GM10266 (cell line): ENCODE measurements at regions not wholly inside any gene's neighbourhood (a gene's known extent, or its start where the extent isn't known, plus 50 kb on each side); places are given as distances from the start of the nearest gene placed in this dataset.

Experiments
- DNase-seq: peaks from one replicate; pipeline ENCODE4 v3.0.0; 2012; ENCODE audit errors: extremely low spot score
- TF ChIP-seq, protein P1 (sequence below): IDR thresholded peaks from 2 replicates; pipeline ENCODE4 v1.5.1; 2012; ENCODE audit warnings: mild to moderate bottlenecking, low read depth; ENCODE audit not compliant: control insufficient read depth, insufficient read depth; ENCODE audit errors: missing control alignments

GRCh38 chr2:236454076-236454475 is 115.5 kb upstream of the ACKR3 start:
- DNase-seq = no peak
- TF ChIP-seq, protein P1, sequence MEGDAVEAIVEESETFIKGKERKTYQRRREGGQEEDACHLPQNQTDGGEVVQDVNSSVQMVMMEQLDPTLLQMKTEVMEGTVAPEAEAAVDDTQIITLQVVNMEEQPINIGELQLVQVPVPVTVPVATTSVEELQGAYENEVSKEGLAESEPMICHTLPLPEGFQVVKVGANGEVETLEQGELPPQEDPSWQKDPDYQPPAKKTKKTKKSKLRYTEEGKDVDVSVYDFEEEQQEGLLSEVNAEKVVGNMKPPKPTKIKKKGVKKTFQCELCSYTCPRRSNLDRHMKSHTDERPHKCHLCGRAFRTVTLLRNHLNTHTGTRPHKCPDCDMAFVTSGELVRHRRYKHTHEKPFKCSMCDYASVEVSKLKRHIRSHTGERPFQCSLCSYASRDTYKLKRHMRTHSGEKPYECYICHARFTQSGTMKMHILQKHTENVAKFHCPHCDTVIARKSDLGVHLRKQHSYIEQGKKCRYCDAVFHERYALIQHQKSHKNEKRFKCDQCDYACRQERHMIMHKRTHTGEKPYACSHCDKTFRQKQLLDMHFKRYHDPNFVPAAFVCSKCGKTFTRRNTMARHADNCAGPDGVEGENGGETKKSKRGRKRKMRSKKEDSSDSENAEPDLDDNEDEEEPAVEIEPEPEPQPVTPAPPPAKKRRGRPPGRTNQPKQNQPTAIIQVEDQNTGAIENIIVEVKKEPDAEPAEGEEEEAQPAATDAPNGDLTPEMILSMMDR = no peak

DNA sequence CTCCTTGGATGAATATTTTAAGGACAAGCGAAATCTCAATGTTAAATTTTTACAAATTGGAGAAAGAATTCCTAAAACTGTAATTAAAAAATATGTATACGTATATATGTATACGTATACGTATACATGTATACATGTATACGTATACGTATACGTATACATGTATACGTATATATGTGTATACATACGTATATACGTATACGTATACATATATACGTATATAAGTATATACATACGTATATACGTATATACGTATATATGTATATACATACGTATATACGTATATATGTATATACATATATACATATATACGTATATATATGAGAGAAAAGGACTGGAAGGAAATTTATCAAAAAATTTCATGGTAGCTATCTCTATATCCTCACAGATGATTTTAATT is 110.2 kb upstream of the ACKR3 start:
- TF ChIP-seq, protein P1 = no peak
- DNase-seq = no peak

GRCh38 chr2:236464140-236464539 is 105.5 kb upstream of the ACKR3 start:
- DNase-seq = no peak
- TF ChIP-seq, protein P1 = no peak

- TF ChIP-seq, protein P1 = no peak
These were observed 96.7 kb upstream of the ACKR3 start for GRCh38 chr2:236472720-236473495.

DNA sequence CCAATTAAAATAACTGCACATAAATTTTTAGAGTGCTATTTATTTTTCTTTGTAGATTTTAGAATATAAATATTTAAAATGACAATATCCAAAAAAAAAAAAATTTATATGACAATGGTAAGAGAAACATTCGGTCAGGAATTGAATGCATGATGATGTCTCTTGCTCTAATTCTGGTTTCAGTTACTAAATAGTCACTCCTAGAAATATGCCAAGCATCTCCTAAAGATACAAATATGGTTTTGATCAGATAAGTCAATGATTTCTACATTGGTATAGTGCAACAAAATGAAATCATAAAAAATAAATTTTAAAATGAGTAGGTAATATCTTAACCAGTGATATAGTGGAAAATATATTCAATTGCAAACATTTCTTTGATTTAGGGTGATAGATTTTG is 95.9 kb upstream of the ACKR3 start:
- TF ChIP-seq, protein P1 = no peak
- DNase-seq = no peak

More at GRCh38 chr2:236472720-236473495, 96.7 kb upstream of the ACKR3 start:
- DNase-seq = no peak

- TF ChIP-seq, protein P1 = no peak
- DNase-seq = no peak
These were observed 89.8 kb upstream of the ACKR3 start for GRCh38 chr2:236479814-236480213.

DNA sequence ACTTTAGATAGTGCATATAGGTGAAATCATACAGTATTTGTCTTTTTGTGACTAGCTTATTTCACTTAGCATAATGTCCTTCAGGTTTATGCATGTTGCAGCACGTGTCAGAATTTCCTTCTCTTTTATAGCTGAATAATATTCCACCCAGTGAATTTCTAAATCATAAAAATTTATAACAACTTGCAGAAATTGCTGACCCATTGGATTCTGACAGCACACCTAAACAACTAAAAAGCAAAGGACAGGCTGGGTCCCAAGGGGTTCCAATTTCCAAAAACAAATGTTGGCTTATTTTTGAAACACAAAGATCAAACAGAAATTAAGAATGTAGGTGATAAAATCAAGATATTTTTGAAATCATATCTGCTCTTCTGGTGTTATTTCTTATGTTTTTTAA is 86.5 kb upstream of the ACKR3 start:
- TF ChIP-seq, protein P1 = no peak
- DNase-seq = no peak
